OCI-LY3 (cell line): ENCODE measurements at regions not wholly inside any gene's neighbourhood (a gene's known extent, or its start where the extent isn't known, plus 50 kb on each side); places are given as distances from the start of the nearest gene placed in this dataset.

Source experiments
- CTCF ChIP-seq: fragments of 200-600, 300-600 bp; sonication (generic); IDR thresholded peaks from 2 replicates; pipeline ENCODE4 v1.5.1; 2014; ENCODE audit warnings: antibody characterized with exemption, low read length, low read depth
- EZH2phosphoT487 ChIP-seq: fragments of 200-600 bp; shearing (Covaris generic); IDR thresholded peaks from 2 replicates; pipeline ENCODE4 v1.6.1; 2018; ENCODE audit warnings: antibody characterized with exemption, mixed run types, low read depth

GRCh38 chrX:63561425-63561824 is 210.3 kb upstream of the SPIN4 start:
- no peak for TF ChIP-seq CTCF
- TF ChIP-seq EZH2phosphoT487, result no peak
